Activated CD8-positive, alpha-beta memory T cell treated with anti-CD3 and anti-CD28 coated beads, Interleukin-2, amount 10 ng/mL, durations not matched to agents 7 days and 5 days (primary cell): ENCODE measurements at regions not wholly inside any gene's neighbourhood (a gene's known extent, or its start where the extent isn't known, plus 50 kb on each side); places are given as distances from the start of the nearest gene placed in this dataset.

ENCODE experiments used
- ATAC-seq: fragments of 150-1000 bp; cut with Tn5 transposase; one replicate; pipeline ENCODE4 v1.10.0; 2021; ENCODE audit warnings: moderate library complexity
- CTCF ChIA-PET: fragments of 350-600 bp; sonication (Branson Sonifier 250); formaldehyde crosslinking; loops from one replicate; lab custom pipeline; 2021; ENCODE audit warnings: antibody characterized with exemption; lab: Charles Lee
- DNase-seq: peaks from one replicate; pipeline ENCODE4 v3.0.0-alpha.2; 2020
- H3K27ac Mint-ChIP-seq: one replicate; pipeline ENCODE4 v1.8.0; 2021; ENCODE audit warnings: mild to moderate bottlenecking, mixed read lengths
- H3K27me3 Mint-ChIP-seq: one replicate; pipeline ENCODE4 v1.8.0; 2021; ENCODE audit warnings: mixed read lengths
- H3K36me3 Mint-ChIP-seq: one replicate; pipeline ENCODE4 v1.8.0; 2021; ENCODE audit warnings: mild to moderate bottlenecking, mixed read lengths
- H3K4me1 Mint-ChIP-seq: one replicate; pipeline ENCODE4 v1.8.0; 2021; ENCODE audit warnings: mixed read lengths
- H3K4me3 Mint-ChIP-seq: one replicate; pipeline ENCODE4 v1.8.0; 2021; ENCODE audit warnings: mild to moderate bottlenecking, moderate library complexity, mixed read lengths
- H3K9me3 Mint-ChIP-seq: one replicate; pipeline ENCODE4 v1.8.0; 2022; ENCODE audit warnings: low read depth, mixed read lengths

DNA sequence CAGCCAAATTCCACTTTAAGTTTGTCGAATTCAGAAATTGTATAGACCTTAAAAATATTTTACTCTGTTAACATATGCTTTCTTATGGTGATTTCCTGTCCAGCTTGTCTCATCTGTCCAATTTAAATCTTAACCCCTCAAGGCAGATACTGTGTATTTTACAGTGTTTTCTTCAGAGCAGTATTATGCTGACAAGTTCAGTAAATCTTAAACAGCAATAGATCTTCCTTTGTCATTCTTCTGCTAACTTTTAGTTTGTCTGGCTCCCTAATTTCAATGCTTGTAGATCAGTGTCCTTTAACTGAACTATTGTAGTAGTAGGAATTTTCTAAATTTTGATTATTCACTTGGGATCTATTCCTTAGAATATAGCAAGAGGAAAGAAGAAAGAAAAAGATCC is 52.8 kb upstream of the MEIS1 start:
- no peak overlapping the region for H3K27ac Mint-ChIP-seq
- no peak for DNase-seq
- CTCF ChIA-PET: no interaction called here

DNA sequence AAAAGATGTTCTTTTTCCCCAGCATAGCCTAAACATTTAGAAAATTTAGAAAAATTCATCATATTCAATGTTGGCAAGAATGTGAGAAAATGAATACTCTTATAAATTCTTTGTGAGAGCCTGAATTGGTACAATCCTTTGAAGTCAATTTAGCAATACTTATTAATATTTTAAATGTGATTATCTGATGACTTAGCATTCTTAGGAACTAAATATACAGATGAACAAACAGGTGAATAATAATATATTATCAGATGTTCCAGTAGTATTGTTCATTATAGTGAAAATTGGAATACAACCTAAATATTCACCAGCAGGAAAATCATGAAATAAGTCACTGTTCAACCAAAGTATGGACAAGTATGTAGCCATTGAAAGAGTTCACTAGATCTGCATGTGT is 55.5 kb upstream of the MEIS1 start:
- H3K4me3 Mint-ChIP-seq: no peak overlapping the region
- no peaks in the 10 kb centered on the region for H3K36me3 Mint-ChIP-seq
- no peak for DNase-seq
- no peaks in the 10 kb centered on the region for H3K9me3 Mint-ChIP-seq
- no peaks in the 10 kb centered on the region for H3K4me1 Mint-ChIP-seq
- no peaks in the 10 kb centered on the region for H3K27me3 Mint-ChIP-seq
- no peak for ATAC-seq
- CTCF ChIA-PET: no interaction called here
- H3K27ac Mint-ChIP-seq: no peak overlapping the region

More for the DNA sequence above, 52.8 kb upstream of the MEIS1 start:
- ATAC-seq: no peak
- no peak overlapping the region for H3K4me3 Mint-ChIP-seq
- no peaks in the 10 kb centered on the region for H3K36me3 Mint-ChIP-seq
- H3K9me3 Mint-ChIP-seq: no peaks in the 10 kb centered on the region
- no peaks in the 10 kb centered on the region for H3K27me3 Mint-ChIP-seq
- H3K4me1 Mint-ChIP-seq: no peaks in the 10 kb centered on the region

DNA sequence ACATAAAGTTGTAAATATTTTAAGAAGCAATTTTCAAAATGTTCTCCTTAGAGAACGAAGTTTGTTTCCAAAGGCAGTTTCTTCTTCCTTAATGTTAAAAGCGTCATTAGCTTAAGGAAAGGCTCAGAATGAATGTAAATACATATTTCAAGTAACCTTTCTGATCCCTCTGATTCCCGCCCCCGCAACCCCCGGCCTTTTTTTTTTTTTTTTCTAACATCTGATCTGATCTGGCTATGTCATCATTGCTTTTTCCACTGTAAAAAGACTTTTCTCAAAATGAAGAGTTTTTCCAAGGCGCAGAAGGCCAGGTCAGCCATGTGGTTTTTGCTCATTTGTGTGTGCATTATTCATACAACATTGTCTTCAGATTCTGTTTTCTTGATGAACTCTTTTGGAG is 57.1 kb upstream of the MEIS1 start:
- no peaks in the 10 kb centered on the region for H3K36me3 Mint-ChIP-seq
- no peaks in the 10 kb centered on the region for H3K27me3 Mint-ChIP-seq
- no peaks in the 10 kb centered on the region for H3K9me3 Mint-ChIP-seq
- CTCF ChIA-PET: interaction anchor here (0.7 kb wide), 1 partner anchor 321 kb away, joined by 3 read pairs; no protein-coding TSS in a partner anchor
- ATAC-seq (no peak), DNase-seq (no peak)
- H3K4me1 Mint-ChIP-seq: no peaks in the 10 kb centered on the region
- no peak overlapping the region for H3K27ac Mint-ChIP-seq
- H3K4me3 Mint-ChIP-seq: no peak overlapping the region

DNA sequence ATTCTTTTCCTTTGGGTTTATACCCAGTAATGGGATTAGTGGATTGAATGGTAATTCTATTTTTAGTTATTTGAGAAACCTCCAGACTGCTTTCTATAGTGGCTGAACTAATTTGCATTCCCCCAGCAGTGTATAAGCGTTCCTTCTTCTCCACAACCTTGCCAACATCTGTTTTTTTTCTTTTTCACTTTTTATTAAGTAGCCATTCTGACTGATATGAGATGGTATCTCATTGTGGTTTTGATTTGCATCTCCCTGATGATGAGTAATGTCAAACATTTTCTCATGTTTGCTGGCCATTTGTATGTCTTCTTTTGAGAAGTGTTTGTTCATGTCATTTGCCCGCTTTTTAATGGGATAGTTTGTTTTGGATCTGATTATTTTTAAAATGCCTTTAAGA is 64.1 kb upstream of the MEIS1 start:
- no peak for ATAC-seq
- Mint-ChIP-seq H3K4me3 (no peak overlapping the region), H3K4me1 (no peaks in the 10 kb centered on the region)

DNA sequence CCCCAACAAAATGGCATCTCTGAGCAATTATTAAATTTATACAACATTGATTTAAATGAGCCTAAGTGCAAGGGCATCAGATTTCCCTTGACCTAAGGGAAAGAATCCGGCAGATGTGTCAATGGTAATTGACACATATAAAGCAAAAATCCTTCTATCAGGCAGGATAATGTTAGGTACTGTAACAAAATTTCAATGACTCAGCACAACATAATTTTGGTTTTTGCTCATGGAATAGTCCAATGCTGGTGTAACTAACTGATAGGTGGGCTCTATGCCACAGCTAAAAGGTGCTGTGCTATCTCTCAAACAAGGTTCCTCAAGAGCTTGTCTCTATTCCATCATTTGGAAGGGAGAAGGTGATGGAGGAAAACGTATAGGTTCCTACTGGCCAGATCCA is 68.3 kb upstream of the MEIS1 start:
- no peaks in the 10 kb centered on the region for H3K9me3 Mint-ChIP-seq
- no peak for ATAC-seq
- no peak for DNase-seq
- no peaks in the 10 kb centered on the region for H3K27me3 Mint-ChIP-seq
- no peaks in the 10 kb centered on the region for H3K36me3 Mint-ChIP-seq
- CTCF ChIA-PET: no interaction called here
- H3K27ac Mint-ChIP-seq: no peak overlapping the region
- H3K4me1 Mint-ChIP-seq: no peaks in the 10 kb centered on the region
- no peak overlapping the region for H3K4me3 Mint-ChIP-seq

More for the DNA sequence above, 64.1 kb upstream of the MEIS1 start:
- no peaks in the 10 kb centered on the region for H3K27me3 Mint-ChIP-seq
- H3K9me3 Mint-ChIP-seq: no peaks in the 10 kb centered on the region
- no peak overlapping the region for H3K27ac Mint-ChIP-seq
- CTCF ChIA-PET: no interaction called here
- no peaks in the 10 kb centered on the region for H3K36me3 Mint-ChIP-seq
- no peak for DNase-seq

DNA sequence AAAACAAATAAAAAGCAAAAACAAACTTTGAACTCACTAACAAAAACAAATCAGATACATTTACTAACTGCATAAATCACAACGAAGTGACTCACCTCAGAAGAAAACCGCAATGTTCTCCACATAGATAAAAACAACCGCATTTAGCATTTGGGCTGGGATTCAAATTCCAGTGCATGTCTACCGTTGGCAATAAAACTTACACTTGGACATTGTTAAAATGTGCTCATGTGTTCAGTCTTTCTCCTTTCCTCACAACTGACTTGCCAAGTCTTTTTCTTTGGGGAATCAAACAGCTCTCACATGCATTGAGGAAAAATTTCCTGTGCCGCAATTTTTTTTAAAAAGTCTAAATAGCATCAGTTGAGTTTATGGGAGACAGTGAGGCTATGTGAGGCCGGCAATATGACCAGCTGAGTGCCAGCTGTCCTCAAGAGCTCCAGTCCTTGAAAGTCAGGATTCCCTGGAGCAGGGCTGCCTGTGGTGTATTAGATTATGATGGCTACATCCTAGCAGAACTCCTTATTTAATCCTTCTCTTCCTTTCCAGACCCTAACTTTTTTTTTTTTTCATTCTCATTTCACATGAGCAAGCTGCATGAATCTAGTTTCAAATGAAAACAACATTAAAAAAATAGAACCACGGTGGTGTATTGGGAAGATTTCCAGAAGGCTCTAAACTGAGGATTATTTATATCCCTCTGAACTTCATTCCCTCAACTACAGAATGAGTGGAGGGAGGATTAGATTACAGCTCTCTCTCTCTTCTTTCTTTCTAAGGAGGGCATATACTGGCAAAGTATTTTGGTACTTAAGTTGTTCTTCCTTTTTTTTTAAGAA is 70.2 kb upstream of the MEIS1 start:
- Mint-ChIP-seq H3K27me3 (no peaks in the 10 kb centered on the region), H3K4me1 (no peaks in the 10 kb centered on the region), H3K27ac (no peak overlapping the region), H3K4me3 (no peak overlapping the region), H3K9me3 (no peaks in the 10 kb centered on the region), H3K36me3 (no peaks in the 10 kb centered on the region)
- DNase-seq (no peak), ATAC-seq (no peak)
- CTCF ChIA-PET: no interaction called here

DNA sequence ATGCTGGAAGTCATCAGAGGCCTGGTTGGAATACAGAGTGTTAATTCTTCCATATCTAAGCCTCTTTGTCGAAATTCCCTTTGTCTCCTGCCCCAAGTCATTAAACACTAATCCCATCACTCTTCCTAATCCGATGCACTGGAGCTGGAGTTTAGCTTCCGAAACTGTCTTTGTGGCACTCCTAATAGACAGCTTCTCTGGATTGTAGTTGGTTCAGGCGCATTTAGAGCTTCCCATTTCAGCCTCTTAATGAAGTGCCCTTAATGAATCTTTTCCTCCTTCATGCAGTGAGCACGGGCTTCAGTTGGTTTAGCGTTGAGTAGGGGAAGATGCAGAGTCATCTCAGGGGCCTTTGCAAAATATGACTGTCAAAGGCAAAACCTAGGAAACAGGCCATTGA is 72.2 kb upstream of the MEIS1 start:
- no peak overlapping the region for H3K27ac Mint-ChIP-seq
- no peaks in the 10 kb centered on the region for H3K4me1 Mint-ChIP-seq
- DNase-seq (no peak), ATAC-seq (no peak)
- H3K27me3 Mint-ChIP-seq: no peaks in the 10 kb centered on the region
- H3K36me3 Mint-ChIP-seq: no peaks in the 10 kb centered on the region
- CTCF ChIA-PET: no interaction called here
- no peak overlapping the region for H3K4me3 Mint-ChIP-seq
- H3K9me3 Mint-ChIP-seq: no peaks in the 10 kb centered on the region

DNA sequence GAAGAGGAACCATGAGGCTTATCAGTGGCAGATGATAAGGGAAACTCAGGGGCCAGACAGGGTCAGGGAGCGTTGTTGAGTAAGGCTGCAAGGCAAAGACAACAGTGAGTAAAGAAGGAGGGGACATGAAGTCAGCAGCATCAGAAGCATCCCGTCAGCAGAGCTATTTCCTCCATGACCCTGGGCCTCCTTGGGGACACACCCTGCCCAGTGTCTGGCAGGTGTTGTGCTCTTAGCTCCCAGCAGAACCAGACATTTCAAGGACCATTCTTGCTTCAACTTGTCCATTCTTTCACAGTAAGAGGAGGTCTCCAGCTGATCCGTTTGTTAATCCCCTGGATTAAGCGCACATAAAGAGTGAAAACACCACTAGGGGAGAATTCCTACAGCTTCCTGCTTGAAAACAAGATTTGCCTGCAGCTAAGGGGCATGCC is 88.7 kb upstream of the MEIS1 start:
- H3K9me3 Mint-ChIP-seq: peaks cover 3% of the 10 kb centered on the region
- no peak for DNase-seq
- no peaks in the 10 kb centered on the region for H3K4me1 Mint-ChIP-seq
- CTCF ChIA-PET: no interaction called here
- no peak for ATAC-seq
- no peak overlapping the region for H3K4me3 Mint-ChIP-seq
- H3K27ac Mint-ChIP-seq: no peak overlapping the region
- H3K27me3 Mint-ChIP-seq: no peaks in the 10 kb centered on the region
- no peaks in the 10 kb centered on the region for H3K36me3 Mint-ChIP-seq

DNA sequence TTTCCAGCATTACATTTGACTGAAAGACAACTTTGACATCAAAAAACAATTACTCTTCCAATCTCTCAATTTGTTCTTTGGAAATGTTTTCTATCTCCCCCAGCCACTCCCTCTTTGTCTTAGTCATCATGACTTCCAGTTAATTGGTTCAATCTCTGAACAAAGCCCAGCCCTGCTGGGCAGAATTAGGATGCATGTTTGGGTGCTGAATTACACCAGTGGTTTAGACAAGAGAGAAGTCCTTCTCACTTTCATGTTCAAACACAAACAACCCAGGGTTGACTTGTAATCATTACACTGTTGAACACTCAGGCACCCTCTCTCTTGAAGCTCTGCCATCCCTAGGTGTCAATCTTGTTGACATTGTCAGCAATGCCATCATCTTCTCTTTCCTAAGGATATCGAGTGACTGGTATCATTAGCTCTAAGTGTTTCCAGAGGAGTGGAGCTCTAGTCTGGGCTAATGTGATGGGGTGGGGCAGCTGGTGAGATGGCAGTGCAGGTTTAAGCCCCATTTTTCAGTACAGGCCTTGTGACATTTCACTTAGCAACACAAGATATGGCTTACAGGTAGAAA is 90.8 kb upstream of the MEIS1 start:
- ATAC-seq: no peak

DNA sequence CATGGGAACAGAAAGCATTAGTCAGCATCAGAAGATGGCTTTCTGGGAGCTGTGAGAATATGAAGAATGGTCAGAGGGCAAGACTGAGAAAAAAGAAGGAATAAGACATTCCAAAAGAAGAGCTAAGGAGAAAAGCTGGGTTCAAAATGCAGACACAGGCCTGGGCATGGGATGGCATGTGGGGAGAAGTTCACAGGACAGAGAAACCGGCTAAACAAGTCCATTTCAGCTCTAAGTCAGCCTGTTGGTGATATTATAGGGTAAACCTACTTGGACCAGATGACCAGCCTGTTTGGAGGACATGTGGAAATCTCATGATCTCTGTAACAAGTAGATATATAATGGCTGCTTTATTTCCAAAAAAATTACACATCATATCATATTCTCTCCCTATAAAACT is 91.7 kb upstream of the MEIS1 start:
- Mint-ChIP-seq H3K36me3 (no peaks in the 10 kb centered on the region), H3K4me1 (no peaks in the 10 kb centered on the region), H3K27me3 (no peaks in the 10 kb centered on the region), H3K27ac (no peak overlapping the region), H3K9me3 (peaks cover 3% of the 10 kb centered on the region), H3K4me3 (no peak overlapping the region)
- DNase-seq (no peak), ATAC-seq (no peak)
- CTCF ChIA-PET: no interaction called here

More for the DNA sequence above, 90.8 kb upstream of the MEIS1 start:
- no peaks in the 10 kb centered on the region for H3K36me3 Mint-ChIP-seq
- no peak for DNase-seq
- no peaks in the 10 kb centered on the region for H3K27me3 Mint-ChIP-seq
- H3K4me1 Mint-ChIP-seq: no peaks in the 10 kb centered on the region
- peaks cover 3% of the 10 kb centered on the region for H3K9me3 Mint-ChIP-seq
- CTCF ChIA-PET: interaction anchor here (0.7 kb wide), 1 partner anchor 735 kb away, joined by 3 read pairs; no protein-coding TSS in a partner anchor
- no peak overlapping the region for H3K4me3 Mint-ChIP-seq
- H3K27ac Mint-ChIP-seq: no peak overlapping the region

DNA sequence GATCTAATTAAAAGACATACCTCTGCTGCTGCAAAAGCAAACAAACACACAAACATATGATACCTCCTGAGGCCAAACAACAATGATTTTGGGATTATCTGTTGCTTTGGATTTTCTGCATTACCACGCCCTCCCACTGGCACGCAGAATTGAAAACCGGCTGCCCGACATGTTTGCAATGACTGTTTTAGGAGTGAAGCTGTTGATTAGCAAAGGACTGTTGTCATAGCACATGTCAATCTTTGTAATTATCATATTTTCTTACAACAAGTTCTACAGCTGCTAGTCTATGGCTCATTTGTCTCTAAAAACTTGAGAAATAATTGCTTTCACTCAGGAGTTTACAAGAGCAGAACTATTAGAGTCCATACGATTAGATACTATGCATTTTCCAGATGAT is 94.4 kb upstream of the MEIS1 start:
- Mint-ChIP-seq H3K9me3 (no peaks in the 10 kb centered on the region), H3K27ac (no peak overlapping the region), H3K4me1 (no peaks in the 10 kb centered on the region), H3K36me3 (no peaks in the 10 kb centered on the region), H3K27me3 (no peaks in the 10 kb centered on the region), H3K4me3 (no peak overlapping the region)
- DNase-seq: no peak
- ATAC-seq: no peak
- CTCF ChIA-PET: no interaction called here

DNA sequence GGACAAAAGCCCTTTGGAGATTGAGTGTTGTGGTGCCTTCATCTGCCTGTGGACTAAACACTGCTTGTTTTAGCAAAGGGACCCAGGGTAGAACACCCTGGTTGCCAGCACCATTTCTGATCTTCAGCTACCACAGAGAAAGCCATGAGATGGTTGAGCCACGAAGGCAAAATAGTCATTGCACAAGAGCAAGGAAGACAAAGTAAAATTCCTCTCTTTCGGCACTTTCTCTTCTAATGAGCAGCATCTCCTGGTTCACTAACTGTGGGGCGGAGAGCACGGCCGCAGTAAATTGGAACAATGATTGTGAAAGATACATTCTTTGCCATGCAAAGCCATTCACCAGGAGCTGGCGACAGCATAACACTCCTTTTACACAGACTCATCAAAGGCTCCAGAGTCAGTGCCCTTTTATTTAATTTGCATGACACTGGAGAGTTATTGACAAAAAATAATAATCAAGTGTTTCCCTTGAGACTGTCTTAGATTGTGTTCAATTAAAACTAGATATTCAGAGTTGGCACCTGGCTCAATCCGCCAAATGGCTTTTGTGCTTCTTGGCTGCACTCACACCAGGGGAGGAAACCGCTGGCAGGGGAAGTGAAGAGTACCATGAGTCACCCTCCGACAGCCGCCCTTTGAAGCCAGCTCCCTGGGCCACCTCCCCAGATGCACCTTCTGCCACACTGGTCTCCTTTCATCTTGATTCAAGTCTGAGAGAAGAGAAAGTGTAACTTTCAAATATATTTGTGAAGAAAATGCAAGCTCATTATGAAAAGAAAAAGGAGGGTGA is 100.5 kb upstream of the MEIS1 start:
- H3K36me3 Mint-ChIP-seq: no peaks in the 10 kb centered on the region
- peaks cover 2% of the 10 kb centered on the region for H3K9me3 Mint-ChIP-seq
- no peak overlapping the region for H3K4me3 Mint-ChIP-seq
- no peak overlapping the region for H3K27ac Mint-ChIP-seq
- CTCF ChIA-PET: no interaction called here
- H3K4me1 Mint-ChIP-seq: no peaks in the 10 kb centered on the region
- ATAC-seq: no peak
- no peak for DNase-seq
- H3K27me3 Mint-ChIP-seq: no peaks in the 10 kb centered on the region

DNA sequence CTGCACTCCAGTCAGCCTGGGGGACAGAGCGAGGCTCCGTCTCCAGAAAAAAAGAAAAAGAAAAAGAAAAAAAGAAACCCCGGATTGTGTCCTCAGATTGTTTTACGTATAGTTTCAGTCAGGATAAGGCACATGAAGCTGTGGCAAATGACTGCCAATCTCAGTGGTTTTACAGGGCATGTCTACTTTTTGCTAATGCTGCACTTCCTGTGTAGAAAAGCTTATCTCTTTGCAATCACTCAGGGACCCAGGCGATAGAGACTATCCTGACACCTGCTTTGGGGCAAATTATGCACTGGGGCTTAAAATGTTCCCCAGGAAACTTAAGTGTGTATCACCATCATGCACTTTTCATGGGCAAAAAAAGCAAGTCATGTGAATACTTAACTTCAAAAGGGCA is 103.7 kb upstream of the MEIS1 start:
- no peaks in the 10 kb centered on the region for H3K4me1 Mint-ChIP-seq
- no peaks in the 10 kb centered on the region for H3K27me3 Mint-ChIP-seq
- H3K36me3 Mint-ChIP-seq: no peaks in the 10 kb centered on the region
- no peak overlapping the region for H3K4me3 Mint-ChIP-seq
- ATAC-seq (no peak), DNase-seq (no peak)
- peaks cover 3% of the 10 kb centered on the region for H3K9me3 Mint-ChIP-seq
- CTCF ChIA-PET: no interaction called here
- H3K27ac Mint-ChIP-seq: no peak overlapping the region
